Activated CD4-positive, alpha-beta memory T cell treated with anti-CD3 and anti-CD28 coated beads, Interleukin-2, amount 10 ng/mL, durations not matched to agents 7 days and 5 days (primary cell): ENCODE measurements at regions not wholly inside any gene's neighbourhood (a gene's known extent, or its start where the extent isn't known, plus 50 kb on each side); places are given as distances from the start of the nearest gene placed in this dataset.

ENCODE experiments used
- CTCF ChIA-PET: fragments of 350-600 bp; sonication (Branson Sonifier 250); formaldehyde crosslinking; loops from one replicate; lab custom pipeline; 2021; ENCODE audit warnings: antibody characterized with exemption, inconsistent platforms; lab: Charles Lee
- POLR2A ChIA-PET: fragments of 350-600 bp; sonication (Branson Sonifier 250); formaldehyde crosslinking; loops from one replicate; lab custom pipeline; 2021; ENCODE audit warnings: antibody characterized with exemption; lab: Charles Lee
- DNase-seq: peaks from one replicate; pipeline ENCODE4 v3.0.0-alpha.2; 2020
- H3K27ac Mint-ChIP-seq: one replicate; pipeline ENCODE4 v1.8.0; 2021; ENCODE audit warnings: mild to moderate bottlenecking, mixed read lengths
- H3K27me3 Mint-ChIP-seq: one replicate; pipeline ENCODE4 v1.8.0; 2021; ENCODE audit warnings: mixed read lengths
- H3K36me3 Mint-ChIP-seq: one replicate; pipeline ENCODE4 v1.8.0; 2021; ENCODE audit warnings: low read depth, mixed read lengths
- H3K4me1 Mint-ChIP-seq: one replicate; pipeline ENCODE4 v1.8.0; 2021; ENCODE audit warnings: mixed read lengths
- H3K4me3 Mint-ChIP-seq: one replicate; pipeline ENCODE4 v1.8.0; 2021; ENCODE audit warnings: mild to moderate bottlenecking, mixed read lengths
- H3K9me3 Mint-ChIP-seq: one replicate; pipeline ENCODE4 v1.8.0; 2021; ENCODE audit warnings: mixed read lengths

DNA sequence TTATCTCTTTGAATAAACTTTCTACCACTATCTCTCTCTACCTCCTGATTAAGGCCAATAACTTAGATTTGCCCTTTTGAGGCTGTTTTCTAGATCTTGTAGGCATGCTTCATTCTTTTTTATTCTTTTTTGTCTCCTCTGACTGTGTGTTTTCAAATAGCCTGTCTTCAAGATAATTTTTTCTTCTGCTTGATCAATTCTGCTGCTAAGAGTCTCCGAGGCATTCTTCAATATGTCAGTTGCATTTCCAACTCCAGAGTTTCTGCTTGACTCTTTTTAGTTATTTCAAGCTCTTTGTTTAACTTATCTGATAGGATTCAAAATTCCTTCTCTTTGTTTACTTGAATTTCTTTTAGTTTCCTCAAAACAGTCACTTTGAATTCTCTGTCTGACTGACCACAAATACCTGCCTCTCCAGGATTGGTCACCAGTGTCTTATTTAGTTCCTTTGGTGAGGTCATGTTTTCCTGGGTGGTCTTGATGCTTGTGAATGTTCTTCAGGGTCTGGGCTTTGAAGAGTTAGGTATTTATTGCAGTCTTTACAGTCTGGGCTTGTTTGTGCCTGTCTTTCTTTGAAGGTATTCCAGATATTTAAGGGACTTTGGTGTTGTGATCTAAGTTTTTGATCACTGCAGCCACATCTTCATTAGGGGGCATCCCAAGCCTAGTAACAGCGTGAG, 197.3 kb upstream of the STK17B start:
- Mint-ChIP-seq H3K4me1 (peaks cover 10% of the 10 kb centered on the region), H3K27me3 (no peaks in the 10 kb centered on the region), H3K4me3 (no peak overlapping the region), H3K9me3 (peaks cover 2% of the 10 kb centered on the region), H3K27ac (no peak overlapping the region), H3K36me3 (no peaks in the 10 kb centered on the region)
- ChIA-PET POLR2A (no interaction called here), CTCF (no interaction called here)
- no peak for DNase-seq

- no peaks in the 10 kb centered on the region for H3K36me3 Mint-ChIP-seq
- H3K4me1 Mint-ChIP-seq = peaks cover 8% of the 10 kb centered on the region
- H3K4me3 Mint-ChIP-seq = no peak overlapping the region
- H3K27ac Mint-ChIP-seq = no peak overlapping the region
- no peak for DNase-seq
- ChIA-PET CTCF (no interaction called here), POLR2A (no interaction called here)
- H3K9me3 Mint-ChIP-seq = peaks cover 2% of the 10 kb centered on the region
- peaks cover 3% of the 10 kb centered on the region for H3K27me3 Mint-ChIP-seq
These were observed 198.6 kb upstream of the STK17B start for GRCh38 chr2:196369967-196370366.

GRCh38 chr2:196370381-196370780, 199.0 kb upstream of the STK17B start:
- POLR2A ChIA-PET = no interaction called here
- CTCF ChIA-PET = no interaction called here
- Mint-ChIP-seq H3K9me3 (peaks cover 2% of the 10 kb centered on the region), H3K27ac (no peak overlapping the region), H3K27me3 (peaks cover 3% of the 10 kb centered on the region), H3K36me3 (no peaks in the 10 kb centered on the region), H3K4me3 (no peak overlapping the region), H3K4me1 (peaks cover 6% of the 10 kb centered on the region)
- no peak for DNase-seq

GRCh38 chr2:196372276-196372809, 201.0 kb upstream of the STK17B start:
- Mint-ChIP-seq H3K4me3 (no peak overlapping the region), H3K4me1 (no peaks in the 10 kb centered on the region), H3K9me3 (peaks cover 2% of the 10 kb centered on the region), H3K36me3 (no peaks in the 10 kb centered on the region), H3K27me3 (peaks cover 5% of the 10 kb centered on the region), H3K27ac (no peak overlapping the region)
- DNase-seq = no peak
- ChIA-PET CTCF (interaction anchor here (2.1 kb wide), 1 partner anchor 9 kb away, joined by 5 read pairs; no protein-coding TSS in a partner anchor), POLR2A (no interaction called here)

GRCh38 chr2:196372811-196373664, 201.7 kb upstream of the STK17B start:
- no peaks in the 10 kb centered on the region for H3K4me1 Mint-ChIP-seq
- ChIA-PET CTCF (interaction anchor here (0.5 to 2.1 kb wide), 2 partner anchors 10 to 14 kb away, joined by 3 to 5 read pairs; no protein-coding TSS in a partner anchor), POLR2A (no interaction called here)
- no peak for DNase-seq
- H3K4me3 Mint-ChIP-seq = no peak overlapping the region
- H3K27ac Mint-ChIP-seq = no peak overlapping the region
- H3K9me3 Mint-ChIP-seq = no peaks in the 10 kb centered on the region
- H3K27me3 Mint-ChIP-seq = peaks cover 5% of the 10 kb centered on the region
- no peaks in the 10 kb centered on the region for H3K36me3 Mint-ChIP-seq

- POLR2A ChIA-PET = no interaction called here
- no peak for DNase-seq
- Mint-ChIP-seq H3K9me3 (no peaks in the 10 kb centered on the region), H3K27me3 (peaks cover 16% of the 10 kb centered on the region), H3K36me3 (no peaks in the 10 kb centered on the region), H3K27ac (no peak overlapping the region), H3K4me3 (no peak overlapping the region), H3K4me1 (no peaks in the 10 kb centered on the region)
- CTCF ChIA-PET = interaction anchor here (1.2 kb wide), 1 partner anchor 12 kb away, joined by 3 read pairs; no protein-coding TSS in a partner anchor
These were observed 205.9 kb upstream of the STK17B start for GRCh38 chr2:196376984-196377877.

DNA sequence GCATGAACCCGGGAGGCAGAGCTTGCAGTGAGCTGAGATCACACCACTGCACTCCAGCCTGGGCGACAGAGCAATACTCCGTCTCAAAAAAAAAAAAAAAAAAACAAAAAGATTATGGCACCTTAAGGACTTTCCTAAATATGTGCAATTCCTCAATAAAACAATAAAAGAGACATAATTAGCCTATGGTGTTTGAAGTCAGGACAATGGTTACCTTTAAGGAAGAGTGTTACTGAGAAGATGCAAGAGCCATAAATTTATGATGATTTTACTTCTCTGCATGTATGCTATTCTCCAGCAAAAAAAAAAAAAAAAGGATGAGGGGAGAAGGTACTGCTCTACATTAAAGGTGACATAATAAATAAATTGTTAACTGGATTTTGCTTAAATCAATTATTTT, 208.2 kb upstream of the STK17B start:
- POLR2A ChIA-PET = no interaction called here
- Mint-ChIP-seq H3K4me3 (no peak overlapping the region), H3K27me3 (peaks cover 13% of the 10 kb centered on the region)

DNA sequence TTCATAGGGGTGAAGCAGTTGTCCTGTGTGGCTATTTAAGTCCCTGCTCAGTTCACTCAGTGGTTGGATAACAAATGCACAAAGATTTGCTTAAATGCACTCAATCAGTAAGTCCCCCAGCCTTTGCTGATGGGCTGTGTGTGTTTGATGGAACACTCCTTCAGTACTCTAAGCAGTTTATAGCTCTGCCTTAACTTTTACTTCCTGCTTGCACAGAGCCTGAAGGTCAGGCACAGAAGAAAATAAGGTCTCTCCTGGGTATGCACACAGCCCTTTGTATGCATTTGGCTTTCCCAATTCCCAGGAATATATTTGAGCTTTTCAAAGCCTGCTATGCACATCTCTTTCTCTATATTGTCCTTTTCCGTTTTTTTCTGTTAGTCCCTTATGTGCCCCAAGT, 208.7 kb upstream of the STK17B start:
- H3K4me3 Mint-ChIP-seq = no peak overlapping the region

More for the DNA sequence above, 208.2 kb upstream of the STK17B start:
- H3K36me3 Mint-ChIP-seq = no peaks in the 10 kb centered on the region
- no peaks in the 10 kb centered on the region for H3K4me1 Mint-ChIP-seq
- H3K27ac Mint-ChIP-seq = no peak overlapping the region
- H3K9me3 Mint-ChIP-seq = no peaks in the 10 kb centered on the region
- CTCF ChIA-PET = no interaction called here
- no peak for DNase-seq

GRCh38 chr2:196380575-196380974, 209.2 kb upstream of the STK17B start:
- ChIA-PET POLR2A (no interaction called here), CTCF (no interaction called here)
- H3K4me1 Mint-ChIP-seq = no peaks in the 10 kb centered on the region
- no peaks in the 10 kb centered on the region for H3K36me3 Mint-ChIP-seq
- peaks cover 11% of the 10 kb centered on the region for H3K27me3 Mint-ChIP-seq
- no peaks in the 10 kb centered on the region for H3K9me3 Mint-ChIP-seq
- H3K27ac Mint-ChIP-seq = no peak overlapping the region
- no peak for DNase-seq
- H3K4me3 Mint-ChIP-seq = no peak overlapping the region

More for the DNA sequence above, 208.7 kb upstream of the STK17B start:
- H3K27me3 Mint-ChIP-seq = peaks cover 13% of the 10 kb centered on the region
- DNase-seq = no peak
- CTCF ChIA-PET = no interaction called here
- POLR2A ChIA-PET = no interaction called here
- H3K27ac Mint-ChIP-seq = no peak overlapping the region
- H3K4me1 Mint-ChIP-seq = no peaks in the 10 kb centered on the region
- no peaks in the 10 kb centered on the region for H3K9me3 Mint-ChIP-seq
- H3K36me3 Mint-ChIP-seq = no peaks in the 10 kb centered on the region

- CTCF ChIA-PET = no interaction called here
- Mint-ChIP-seq H3K27me3 (peaks cover 11% of the 10 kb centered on the region), H3K9me3 (no peaks in the 10 kb centered on the region), H3K36me3 (no peaks in the 10 kb centered on the region), H3K27ac (no peak overlapping the region), H3K4me3 (no peak overlapping the region), H3K4me1 (no peaks in the 10 kb centered on the region)
- DNase-seq = no peak
- POLR2A ChIA-PET = no interaction called here
These were observed 210.1 kb upstream of the STK17B start for GRCh38 chr2:196381464-196381863.

DNA sequence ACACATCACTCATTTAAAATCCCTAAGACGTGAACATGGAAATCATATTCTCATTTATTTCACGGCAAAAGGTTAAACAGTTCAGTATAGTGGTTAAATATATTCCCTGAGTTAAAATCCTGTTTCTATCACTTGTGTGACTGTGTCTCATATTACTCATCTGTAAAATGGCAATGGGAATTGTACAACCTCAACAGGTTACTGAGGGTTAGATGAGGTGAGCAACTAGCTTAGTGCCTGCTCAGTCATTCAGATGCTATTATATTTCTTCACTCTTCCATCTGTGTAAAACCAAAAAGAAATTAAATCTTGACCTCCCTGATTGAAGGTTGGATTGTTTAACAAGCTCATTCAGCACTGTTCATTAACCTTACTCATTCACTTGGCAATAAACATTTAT, 212.4 kb upstream of the STK17B start:
- H3K4me3 Mint-ChIP-seq = no peak overlapping the region
- no peak for DNase-seq
- no peaks in the 10 kb centered on the region for H3K36me3 Mint-ChIP-seq
- H3K9me3 Mint-ChIP-seq = no peaks in the 10 kb centered on the region
- ChIA-PET CTCF (no interaction called here), POLR2A (no interaction called here)
- H3K27ac Mint-ChIP-seq = no peak overlapping the region
- H3K27me3 Mint-ChIP-seq = peaks cover 11% of the 10 kb centered on the region
- H3K4me1 Mint-ChIP-seq = no peaks in the 10 kb centered on the region

DNA sequence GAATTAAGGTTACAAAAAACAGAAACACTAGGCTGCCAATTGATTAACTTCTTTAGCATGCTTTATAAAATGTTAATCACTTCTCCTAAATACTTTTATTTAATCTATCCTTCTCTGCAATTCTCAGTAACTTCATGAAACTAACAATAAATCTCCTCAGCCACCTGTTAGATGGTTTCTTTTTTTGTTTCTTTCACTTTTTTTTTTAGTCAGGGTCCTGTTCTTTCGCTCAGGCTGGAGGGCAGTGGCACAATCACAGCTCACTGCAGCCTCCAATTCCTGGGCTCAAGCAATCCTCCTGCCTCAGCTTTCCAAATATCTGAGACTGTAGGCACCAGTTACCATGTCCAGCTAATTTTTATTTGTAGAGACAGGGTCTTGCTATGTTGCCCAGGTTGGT, 213.4 kb upstream of the STK17B start:
- H3K27me3 Mint-ChIP-seq = peaks cover 11% of the 10 kb centered on the region
- no peaks in the 10 kb centered on the region for H3K9me3 Mint-ChIP-seq
- H3K36me3 Mint-ChIP-seq = no peaks in the 10 kb centered on the region
- ChIA-PET POLR2A (no interaction called here), CTCF (interaction anchor here (1.3 kb wide), 1 partner anchor 69 kb away, joined by 3 read pairs; no protein-coding TSS in a partner anchor)
- H3K4me3 Mint-ChIP-seq = no peak overlapping the region
- no peak for DNase-seq
- H3K4me1 Mint-ChIP-seq = no peaks in the 10 kb centered on the region
- H3K27ac Mint-ChIP-seq = no peak overlapping the region
